Stomach (tissue), 4 donors: ENCODE measurements at regions not wholly inside any gene's neighbourhood (a gene's known extent, or its start where the extent isn't known, plus 50 kb on each side); places are given as distances from the start of the nearest gene placed in this dataset.

Experiments
- EP300 ChIP-seq: sonication (generic); formaldehyde crosslinking; IDR thresholded peaks from one replicate; pipeline ENCODE4 v1.6.1; 2017; ENCODE audit warnings: antibody characterized with exemption
- POLR2A ChIP-seq, 4 donors: fragments of 450-650 bp; IDR thresholded peaks; one replicate each; pipeline ENCODE4 v1.6.1; 2016; ENCODE audit warnings: antibody characterized with exemption in 4 of 4, control low read depth in 2 of 4, mild to moderate bottlenecking in 1 of 4, moderate library complexity in 1 of 4
- TF ChIP-seq, protein P1 (sequence below), 7 experiments: fragments of 450-650 bp in 4 of 7; fragments of 200-600 bp in 3 of 7; sonication (generic) in 3 of 7; IDR thresholded peaks; one replicate each; pipeline ENCODE4 v1.5.1; 2016 to 2019; ENCODE audit warnings: antibody characterized with exemption in 7 of 7, control low read depth in 2 of 7, mild to moderate bottlenecking in 1 of 7

DNA sequence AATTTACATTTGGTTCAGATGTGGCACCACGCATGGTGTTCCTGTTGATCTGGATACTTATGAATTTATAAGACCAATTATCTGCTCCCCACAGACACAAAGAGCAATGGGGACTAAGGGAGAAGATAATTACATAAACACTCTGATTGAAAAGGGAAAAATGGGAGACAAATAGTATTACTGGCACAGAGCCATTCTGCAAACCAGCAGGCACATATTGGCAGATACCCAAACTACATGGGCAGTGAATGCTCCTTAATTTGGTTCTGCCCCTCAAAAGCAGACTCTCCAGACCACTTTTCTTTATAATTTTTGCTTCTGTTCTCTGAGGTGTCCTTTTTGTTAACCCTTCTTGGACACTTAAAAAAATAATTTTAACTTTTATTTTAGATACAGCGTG is 1674.2 kb downstream of the PCDH9 start:
- TF ChIP-seq POLR2A (IDR thresholded peaks at IDR 0.05) (no peak), EP300 (no peak)
- TF ChIP-seq, protein P1, sequence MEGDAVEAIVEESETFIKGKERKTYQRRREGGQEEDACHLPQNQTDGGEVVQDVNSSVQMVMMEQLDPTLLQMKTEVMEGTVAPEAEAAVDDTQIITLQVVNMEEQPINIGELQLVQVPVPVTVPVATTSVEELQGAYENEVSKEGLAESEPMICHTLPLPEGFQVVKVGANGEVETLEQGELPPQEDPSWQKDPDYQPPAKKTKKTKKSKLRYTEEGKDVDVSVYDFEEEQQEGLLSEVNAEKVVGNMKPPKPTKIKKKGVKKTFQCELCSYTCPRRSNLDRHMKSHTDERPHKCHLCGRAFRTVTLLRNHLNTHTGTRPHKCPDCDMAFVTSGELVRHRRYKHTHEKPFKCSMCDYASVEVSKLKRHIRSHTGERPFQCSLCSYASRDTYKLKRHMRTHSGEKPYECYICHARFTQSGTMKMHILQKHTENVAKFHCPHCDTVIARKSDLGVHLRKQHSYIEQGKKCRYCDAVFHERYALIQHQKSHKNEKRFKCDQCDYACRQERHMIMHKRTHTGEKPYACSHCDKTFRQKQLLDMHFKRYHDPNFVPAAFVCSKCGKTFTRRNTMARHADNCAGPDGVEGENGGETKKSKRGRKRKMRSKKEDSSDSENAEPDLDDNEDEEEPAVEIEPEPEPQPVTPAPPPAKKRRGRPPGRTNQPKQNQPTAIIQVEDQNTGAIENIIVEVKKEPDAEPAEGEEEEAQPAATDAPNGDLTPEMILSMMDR (IDR thresholded peaks at IDR 0.05) = no peak
